Motor neuron (in vitro differentiated cells): ENCODE measurements at regions not wholly inside any gene's neighbourhood (a gene's known extent, or its start where the extent isn't known, plus 50 kb on each side); places are given as distances from the start of the nearest gene placed in this dataset.

Source experiments
- ATAC-seq, 8 experiments: fragments of 200-7000 bp; cut with Tn5 transposase; replicated peaks in 6 of 8; 2 replicates each; pipeline ENCODE4 v1.8.0; 2021; ENCODE audit warnings: mild to moderate bottlenecking in 8 of 8, moderate library complexity in 8 of 8
- H3K27ac ChIP-seq, 2 donors: fragments of 250-450 bp; sonication (Bioruptor Pico); 2 replicates each; pipeline ENCODE4 v1.9.0; 2021; ENCODE audit warnings: antibody characterized with exemption in 2 of 2, mild to moderate bottlenecking in 2 of 2, moderate library complexity in 1 of 2
- H3K4me1 ChIP-seq, 2 donors: fragments of 250-450 bp; sonication (Bioruptor Pico); replicated peaks in 1 of 2; 2 replicates each; pipeline ENCODE4 v1.6.1; 2021; ENCODE audit warnings: antibody characterized with exemption in 2 of 2, mild to moderate bottlenecking in 2 of 2, moderate library complexity in 1 of 2
- H3K4me3 ChIP-seq, 5 donors: fragments of 250-450 bp; sonication (Bioruptor Pico); 2 replicates each; pipeline ENCODE4 v1.9.0; 2021; ENCODE audit warnings: antibody characterized with exemption in 5 of 5, mild to moderate bottlenecking in 5 of 5, moderate library complexity in 4 of 5
- WGBS, 10 experiments: fragments of 450-650 bp; shearing (Covaris generic); methylation state at CpG; one replicate each; pipeline ENCODE4 v1.0.0; 2022; 5-methylcytosine and 5-hydroxymethylcytosine counted together
- in situ Hi-C, 9 experiments: fragments of 400-800 bp; cut with MboI; loops; one replicate each; pipeline ENCODE4 v1.15.0; 2021; ENCODE audit warnings: low sequenced_read_pairs in 9 of 9, low pct_unique_long_range_greater_than_20kb in 2 of 9; ENCODE audit not compliant: unreplicated experiment in 9 of 9

DNA sequence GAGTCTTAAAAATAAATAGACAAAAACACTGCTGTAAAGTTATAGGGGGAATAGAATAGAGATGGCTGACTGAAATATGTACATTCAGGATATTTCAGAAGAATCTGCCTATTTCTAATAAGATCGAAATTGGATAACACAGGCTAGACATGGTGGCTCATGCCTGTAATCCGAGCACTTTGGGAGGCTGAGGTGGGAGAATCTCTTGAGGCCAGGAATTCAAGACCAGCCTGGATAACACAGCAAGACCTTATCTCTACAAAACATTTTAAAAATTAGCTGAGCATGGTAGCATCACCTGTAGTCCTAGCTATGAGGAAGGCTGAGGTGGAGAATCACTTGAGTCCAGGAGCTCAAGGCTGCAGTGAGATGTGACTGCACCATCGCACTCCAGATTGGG lies 146.6 kb upstream of the CCDC150 start:
- in situ Hi-C loops = no loop called here
- Histone ChIP-seq H3K4me3 (no peak overlapping the region), H3K27ac (no peak overlapping the region), H3K4me1 (no peaks in the 10 kb centered on the region)
- ATAC-seq = no peak
- WGBS, 10 experiments = 60 to 100% (median 92%) methylated on average over 2 to 3 of the region's 3 CpGs; no CpG with 5 or more reads in 3 of the 10 experiments

DNA sequence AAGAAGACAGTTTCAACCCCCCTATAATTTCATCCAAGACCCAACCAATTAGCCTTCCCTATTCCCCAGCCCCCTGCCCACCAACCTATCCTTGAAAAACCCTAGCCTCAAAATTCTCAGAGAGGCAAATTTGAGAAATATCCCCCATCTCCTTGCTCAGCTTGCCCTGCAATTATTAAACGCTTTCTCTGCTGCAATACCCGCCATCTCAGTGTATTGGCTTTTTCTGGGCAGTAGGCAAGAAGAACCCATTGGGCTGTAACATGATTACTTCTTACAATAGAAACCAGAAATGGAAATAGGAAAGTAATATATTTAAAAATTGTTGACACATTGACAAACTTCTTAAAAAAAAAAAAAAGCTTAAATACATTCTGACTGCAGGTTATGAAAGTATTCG lies 140.6 kb upstream of the CCDC150 start:
- no peak for ATAC-seq
- 60 to 100% (median 92%) methylated on average over 1 to 3 of the region's 3 CpGs; no CpG with 5 or more reads in 1 of the 10 experiments for WGBS, 10 experiments
- in situ Hi-C loops = no loop called here

DNA sequence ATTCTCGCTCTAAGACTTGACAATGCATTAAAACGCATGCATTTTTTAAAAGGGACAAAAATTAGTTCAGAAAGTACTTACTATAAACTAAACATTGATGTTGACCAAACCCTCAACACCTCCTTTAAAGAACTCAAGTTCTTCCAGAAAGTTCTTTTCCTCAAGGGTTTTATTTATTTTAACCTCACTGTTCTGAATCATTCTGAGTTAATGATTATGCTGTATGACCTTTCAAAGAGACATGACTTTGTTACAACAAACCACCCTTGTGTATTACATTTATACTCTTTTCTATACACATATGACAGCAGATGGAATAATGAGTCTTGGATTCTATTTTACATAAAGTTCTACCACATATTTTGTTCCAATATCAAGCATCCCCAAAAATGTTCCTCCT lies 139.8 kb upstream of the CCDC150 start:
- H3K4me1 ChIP-seq = no peaks in the 10 kb centered on the region
- WGBS, 10 experiments = 67 to 100% (median 90%) methylated on average over 2 of the region's 2 CpGs; no CpG with 5 or more reads in 1 of the 10 experiments
- in situ Hi-C loops = no loop called here
- H3K27ac ChIP-seq = no peak overlapping the region
- no peak for ATAC-seq
- no peak overlapping the region for H3K4me3 ChIP-seq

More for the DNA sequence above, 140.6 kb upstream of the CCDC150 start:
- Histone ChIP-seq H3K27ac (no peak overlapping the region), H3K4me1 (no peaks in the 10 kb centered on the region), H3K4me3 (no peak overlapping the region)

GRCh38 chr2:196500686-196501431 lies 138.7 kb upstream of the CCDC150 start:
- ATAC-seq = no peak
- WGBS, 10 experiments = 28 to 100% (median 90%) methylated on average over 1 to 4 of the region's 4 CpGs
- in situ Hi-C loops = no loop called here
- no peaks in the 10 kb centered on the region for H3K4me1 ChIP-seq
- H3K4me3 ChIP-seq = no peak overlapping the region
- H3K27ac ChIP-seq = no peak overlapping the region

- in situ Hi-C loops = no loop called here
These were observed 137.7 kb upstream of the CCDC150 start for GRCh38 chr2:196501836-196502235.

DNA sequence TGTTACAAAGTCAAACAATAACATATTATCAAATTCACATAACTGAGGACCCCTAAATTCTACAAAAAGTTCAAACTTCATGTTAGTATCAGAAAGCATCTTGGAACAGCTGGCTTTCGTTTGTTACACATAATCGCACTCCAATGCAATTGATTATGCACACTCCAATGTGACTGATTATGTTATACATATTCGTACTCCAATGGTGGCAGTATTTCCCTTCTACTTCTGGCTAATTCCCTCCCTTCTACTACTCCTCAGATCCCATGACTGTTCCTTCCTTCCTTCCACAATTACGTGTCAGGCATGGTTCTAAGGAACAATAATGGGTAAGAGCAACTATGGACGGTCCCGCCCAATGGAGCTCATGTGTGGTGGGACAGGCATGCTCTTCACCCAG lies 137.1 kb upstream of the CCDC150 start:
- no peaks in the 10 kb centered on the region for H3K4me1 ChIP-seq
- in situ Hi-C loops = no loop called here
- H3K4me3 ChIP-seq = no peak overlapping the region
- no peak overlapping the region for H3K27ac ChIP-seq
- ATAC-seq = peak in 1 of 8 experiments; percentile 27
- WGBS, 10 experiments = 68 to 100% (median 90%) methylated on average over 2 to 6 of the region's 6 CpGs; no CpG with 5 or more reads in 1 of the 10 experiments

More at GRCh38 chr2:196501836-196502235, 137.7 kb upstream of the CCDC150 start:
- 8 to 100% (median 87%) methylated on average over 1 to 2 of the region's 2 CpGs for WGBS, 10 experiments
- no peak overlapping the region for H3K27ac ChIP-seq
- ATAC-seq = no peak
- H3K4me3 ChIP-seq = no peak overlapping the region
- no peaks in the 10 kb centered on the region for H3K4me1 ChIP-seq

- ATAC-seq = no peak
- in situ Hi-C loops = no loop called here
- H3K4me3 ChIP-seq = no peak overlapping the region
- 67 to 100% (median 92%) methylated on average over 1 to 4 of the region's 4 CpGs; no CpG with 5 or more reads in 1 of the 10 experiments for WGBS, 10 experiments
- no peak overlapping the region for H3K27ac ChIP-seq
- no peaks in the 10 kb centered on the region for H3K4me1 ChIP-seq
These were observed 136.1 kb upstream of the CCDC150 start for GRCh38 chr2:196503398-196503797.

GRCh38 chr2:196504788-196505187 lies 134.7 kb upstream of the CCDC150 start:
- Histone ChIP-seq H3K27ac (no peak overlapping the region), H3K4me3 (no peak overlapping the region), H3K4me1 (no peaks in the 10 kb centered on the region)
- in situ Hi-C loops = no loop called here
- ATAC-seq = no peak

- 80 to 100% (median 100%) methylated on average over 1 of the region's 1 CpG; no CpG with 5 or more reads in 5 of the 10 experiments for WGBS, 10 experiments
- Histone ChIP-seq H3K4me1 (peaks cover 0 to 3% of the 10 kb centered on the region in 2 donors), H3K4me3 (no peak overlapping the region), H3K27ac (no peak overlapping the region)
- in situ Hi-C loops = no loop called here
- ATAC-seq = no peak
These were observed 129.3 kb upstream of the CCDC150 start for GRCh38 chr2:196510246-196510645.

GRCh38 chr2:196511258-196512168 lies 128.0 kb upstream of the CCDC150 start:
- Histone ChIP-seq H3K27ac (no peak overlapping the region), H3K4me1 (peaks cover 3% of the 10 kb centered on the region in 2 donors), H3K4me3 (no peak overlapping the region)
- in situ Hi-C loops = no loop called here
- peak in 5 of 8 experiments; percentile 39 to 80 (median 66) for ATAC-seq
- 51 to 100% (median 89%) methylated on average over 1 to 3 of the region's 3 CpGs for WGBS, 10 experiments

- 84 to 100% (median 95%) methylated on average over 1 to 9 of the region's 11 CpGs; no CpG with 5 or more reads in 6 of the 10 experiments for WGBS, 10 experiments
- no peak overlapping the region for H3K4me3 ChIP-seq
- no peak for ATAC-seq
- no peak overlapping the region for H3K27ac ChIP-seq
- in situ Hi-C loops = no loop called here
- H3K4me1 ChIP-seq = peaks cover 3% of the 10 kb centered on the region in 2 donors
These were observed 125.6 kb upstream of the CCDC150 start for GRCh38 chr2:196513796-196514526.

DNA sequence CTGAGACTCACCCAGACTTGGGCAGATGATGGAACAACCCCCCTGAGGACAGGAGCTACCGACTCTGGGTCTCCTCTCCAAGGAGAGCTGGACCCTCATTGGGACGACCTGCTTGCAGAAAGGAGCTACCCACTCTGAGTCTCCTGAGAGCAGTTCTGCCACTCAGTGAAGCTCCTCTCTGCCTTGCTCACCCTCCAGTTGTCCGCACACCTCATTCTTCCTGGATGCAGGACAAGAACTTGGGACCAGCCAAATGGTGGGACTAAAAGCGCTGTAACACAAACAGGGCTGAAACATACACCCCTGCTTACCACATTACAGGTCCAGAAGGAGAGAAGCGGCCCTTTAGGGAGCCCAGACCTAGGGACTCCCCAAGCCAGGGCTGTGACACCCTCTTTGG lies 124.9 kb upstream of the CCDC150 start:
- in situ Hi-C loops = no loop called here
- H3K4me1 ChIP-seq = peaks cover 3% of the 10 kb centered on the region in 2 donors
- no peak overlapping the region for H3K4me3 ChIP-seq
- no peak for ATAC-seq
- 50 to 100% (median 85%) methylated on average over 1 to 4 of the region's 5 CpGs; no CpG with 5 or more reads in 3 of the 10 experiments for WGBS, 10 experiments
- H3K27ac ChIP-seq = no peak overlapping the region

- no peak for ATAC-seq
- H3K4me1 ChIP-seq = peaks cover 3% of the 10 kb centered on the region in 2 donors
- in situ Hi-C loops = no loop called here
- H3K27ac ChIP-seq = no peak overlapping the region
- H3K4me3 ChIP-seq = no peak overlapping the region
- 67 to 100% (median 80%) methylated on average over 1 to 2 of the region's 11 CpGs; no CpG with 5 or more reads in 7 of the 10 experiments for WGBS, 10 experiments
These were observed 124.5 kb upstream of the CCDC150 start for GRCh38 chr2:196515051-196515450.
